Choroid plexus epithelial cell (primary cell): ENCODE measurements at regions not wholly inside any gene's neighbourhood (a gene's known extent, or its start where the extent isn't known, plus 50 kb on each side); places are given as distances from the start of the nearest gene placed in this dataset.
A peak's percentile ranks its signal among the peaks of the same experiment; 100 is the strongest.

Experiments used
- DNase-seq: peaks from one replicate; pipeline ENCODE4 v3.0.0-alpha.2; 2010; ENCODE audit warnings: low read depth
- H3K4me3 ChIP-seq: 2 replicates; pipeline ENCODE4 v1.5.1; 2011; ENCODE audit warnings: low read depth, mild to moderate bottlenecking, control low read depth, low read length, moderate library complexity
- CTCF ChIP-seq: conservative IDR thresholded peaks from 2 replicates; pipeline ENCODE4 v1.5.1; 2011; ENCODE audit warnings: low read depth, mild to moderate bottlenecking, control low read depth, inconsistent platforms, low read length, moderate library complexity

- H3K4me3 ChIP-seq: no peak overlapping the region
- DNase-seq: no peak
- TF ChIP-seq CTCF: no peak
Measured at GRCh38 chr5:173783371-173783770, 104.8 kb upstream of the CPEB4 start.

GRCh38 chr5:173785400-173785799, 102.7 kb upstream of the CPEB4 start:
- H3K4me3 ChIP-seq: no peak overlapping the region
- no peak for DNase-seq
- no peak for TF ChIP-seq CTCF

- no peak for DNase-seq
- no peak overlapping the region for H3K4me3 ChIP-seq
- TF ChIP-seq CTCF: no peak
Measured at GRCh38 chr5:173785866-173786265, 102.3 kb upstream of the CPEB4 start.

GRCh38 chr5:173786286-173787187, 101.6 kb upstream of the CPEB4 start:
- TF ChIP-seq CTCF: no peak
- no peak overlapping the region for H3K4me3 ChIP-seq
- no peak for DNase-seq

DNA sequence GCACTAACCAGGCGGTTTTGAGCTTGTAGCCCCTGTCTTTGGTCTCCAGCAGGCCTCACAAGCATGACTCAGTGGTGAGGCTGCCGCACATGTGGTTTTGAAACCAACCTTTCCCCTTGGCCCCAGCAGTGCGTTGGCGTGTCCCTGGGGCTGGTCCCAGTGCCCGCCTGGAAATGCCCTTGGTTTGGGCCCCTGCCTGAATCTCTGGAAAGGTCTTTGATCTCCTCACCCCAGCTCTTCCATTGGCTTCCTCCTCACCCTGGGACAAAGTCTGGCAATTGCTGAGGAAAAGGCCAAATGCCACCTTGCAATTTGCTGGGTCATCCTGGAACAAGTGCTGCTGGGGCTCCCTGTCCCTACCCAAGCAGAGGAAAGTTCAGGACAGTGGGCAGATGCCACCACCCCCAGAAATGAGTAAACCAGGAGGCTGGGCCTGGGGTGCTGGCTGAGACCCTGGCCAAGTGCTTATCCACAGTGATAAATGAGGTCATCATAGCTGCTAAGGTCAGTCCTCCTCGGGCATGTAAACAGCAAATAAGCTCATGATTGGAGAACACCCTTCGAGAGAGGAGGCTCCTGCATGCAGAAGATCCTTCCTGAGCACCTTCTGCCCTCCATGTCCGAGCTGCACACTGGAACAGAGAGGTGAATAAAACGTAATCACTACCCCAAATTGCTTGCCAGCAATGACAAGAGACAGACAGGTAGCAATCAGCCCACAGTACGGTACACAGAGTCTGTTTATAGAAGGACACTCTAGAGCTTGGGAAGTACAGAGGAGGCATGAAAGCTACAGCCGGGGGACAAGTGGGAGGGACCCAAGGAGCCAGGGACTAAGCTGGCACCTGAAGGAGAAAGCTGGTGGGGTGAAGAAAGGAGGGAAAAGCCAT, 98.9 kb upstream of the CPEB4 start:
- no peak for TF ChIP-seq CTCF
- peak; percentile 76 for DNase-seq
- no peak overlapping the region for H3K4me3 ChIP-seq

- TF ChIP-seq CTCF: no peak
- H3K4me3 ChIP-seq: no peak overlapping the region
- no peak for DNase-seq
Measured at GRCh38 chr5:173790177-173790719, 97.9 kb upstream of the CPEB4 start.
